Astrocyte of the cerebellum (primary cell): ENCODE measurements at regions not wholly inside any gene's neighbourhood (a gene's known extent, or its start where the extent isn't known, plus 50 kb on each side); places are given as distances from the start of the nearest gene placed in this dataset.
"Not testable (repeated sequence)": the region's sequence is repeated elsewhere in the genome, so short reads cannot be mapped to it uniquely, and the experiment has no call there.

ENCODE experiments used
- DNase-seq: peaks from one replicate; pipeline ENCODE4 v3.0.0-alpha.2; 2011; ENCODE audit warnings: low read depth
- H3K4me3 ChIP-seq: 2 replicates; pipeline ENCODE4 v1.5.1; 2011; ENCODE audit warnings: mild to moderate bottlenecking, low read depth, low read length, moderate library complexity
- in situ Hi-C: cut with HindIII; loops from 2 replicates; pipeline ENCODE4 v1.10.0; 2017; ENCODE audit warnings: low sequenced_read_pairs
- TF ChIP-seq, protein P1 (sequence below): IDR thresholded peaks from 2 replicates; pipeline ENCODE4 v1.5.1; 2012; ENCODE audit warnings: low read length, low read depth, moderate library complexity, mild to moderate bottlenecking; ENCODE audit errors: missing control alignments

DNA sequence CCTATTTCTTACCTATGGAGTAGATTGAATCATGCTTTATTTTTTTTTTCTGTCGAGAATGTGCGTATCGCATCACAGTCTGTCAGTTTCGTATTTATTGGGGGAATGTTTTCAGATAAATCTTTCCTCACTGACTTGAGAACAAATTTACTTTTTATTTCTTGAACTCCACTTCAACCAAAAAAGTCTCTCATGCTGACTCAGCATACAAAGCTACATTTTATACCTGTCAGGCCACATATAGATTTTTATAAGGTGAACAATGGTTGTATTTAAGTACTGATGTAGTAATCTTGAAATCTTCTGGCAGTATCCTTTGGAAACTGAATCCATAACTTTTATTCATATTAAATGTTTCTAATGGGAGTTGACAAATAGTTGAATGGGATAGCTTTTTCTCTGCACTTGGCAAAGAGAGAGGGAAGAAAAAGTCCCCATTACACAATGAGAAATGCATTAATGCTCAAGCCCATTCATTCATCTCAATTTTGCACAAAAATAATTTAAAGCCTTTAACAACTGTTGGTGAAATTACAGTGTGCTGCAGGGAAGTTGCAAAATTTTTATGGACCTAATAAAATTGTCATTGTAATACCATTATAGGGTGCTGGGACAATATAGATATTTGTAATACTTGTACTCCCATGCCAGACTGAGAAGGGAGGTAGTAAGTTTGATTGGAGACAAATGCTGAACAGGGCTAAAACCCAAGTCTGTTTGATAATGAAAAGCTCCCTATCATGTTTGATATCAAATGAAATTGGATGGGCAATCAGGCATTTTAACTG, 367.6 kb downstream of the HLX start:
- H3K4me3 ChIP-seq, result no peak overlapping the region
- in situ Hi-C loops, result no loop called here

DNA sequence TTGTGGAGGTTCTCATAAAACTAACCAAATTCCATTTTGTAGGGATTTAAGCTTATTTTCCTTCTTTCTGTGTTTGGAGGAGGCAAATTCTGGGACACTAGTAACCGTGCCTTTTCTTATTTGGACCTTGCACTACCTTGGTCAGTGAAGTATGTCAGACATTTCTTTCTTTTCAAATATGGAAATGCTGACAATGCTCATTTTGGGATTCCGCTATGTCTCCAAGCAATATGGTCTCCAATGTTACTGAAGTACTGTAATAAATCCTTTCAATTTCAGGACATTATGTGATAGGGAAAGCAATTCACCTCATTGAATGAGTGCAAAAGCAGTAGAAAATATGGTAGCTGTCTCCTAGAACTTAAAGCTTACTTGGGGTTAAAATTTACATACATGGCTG, 372.3 kb downstream of the HLX start:
- in situ Hi-C loops, result no loop called here
- no peak overlapping the region for H3K4me3 ChIP-seq
- no peak for DNase-seq
- TF ChIP-seq, protein P1, sequence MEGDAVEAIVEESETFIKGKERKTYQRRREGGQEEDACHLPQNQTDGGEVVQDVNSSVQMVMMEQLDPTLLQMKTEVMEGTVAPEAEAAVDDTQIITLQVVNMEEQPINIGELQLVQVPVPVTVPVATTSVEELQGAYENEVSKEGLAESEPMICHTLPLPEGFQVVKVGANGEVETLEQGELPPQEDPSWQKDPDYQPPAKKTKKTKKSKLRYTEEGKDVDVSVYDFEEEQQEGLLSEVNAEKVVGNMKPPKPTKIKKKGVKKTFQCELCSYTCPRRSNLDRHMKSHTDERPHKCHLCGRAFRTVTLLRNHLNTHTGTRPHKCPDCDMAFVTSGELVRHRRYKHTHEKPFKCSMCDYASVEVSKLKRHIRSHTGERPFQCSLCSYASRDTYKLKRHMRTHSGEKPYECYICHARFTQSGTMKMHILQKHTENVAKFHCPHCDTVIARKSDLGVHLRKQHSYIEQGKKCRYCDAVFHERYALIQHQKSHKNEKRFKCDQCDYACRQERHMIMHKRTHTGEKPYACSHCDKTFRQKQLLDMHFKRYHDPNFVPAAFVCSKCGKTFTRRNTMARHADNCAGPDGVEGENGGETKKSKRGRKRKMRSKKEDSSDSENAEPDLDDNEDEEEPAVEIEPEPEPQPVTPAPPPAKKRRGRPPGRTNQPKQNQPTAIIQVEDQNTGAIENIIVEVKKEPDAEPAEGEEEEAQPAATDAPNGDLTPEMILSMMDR, result no peak

More for the DNA sequence above, 367.6 kb downstream of the HLX start:
- TF ChIP-seq, protein P1, result no peak
- no peak for DNase-seq

DNA sequence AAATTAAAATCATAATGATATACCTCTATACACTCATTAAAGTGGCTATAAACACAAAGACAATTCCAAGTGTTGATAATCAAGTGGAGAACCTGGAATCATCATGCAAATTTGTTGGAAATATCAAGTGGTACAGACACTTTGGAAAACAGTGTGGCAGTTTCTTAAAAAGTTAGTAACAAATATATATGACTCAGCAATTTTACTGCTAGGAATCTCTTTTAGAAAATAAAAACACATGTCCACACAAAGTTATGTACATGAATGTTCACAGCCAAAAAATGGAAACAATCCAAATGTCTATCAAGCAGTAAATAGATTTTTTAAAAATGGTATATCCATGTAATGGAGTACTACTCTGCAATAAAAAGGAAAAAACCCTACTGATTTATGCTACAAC, 375.6 kb downstream of the HLX start:
- TF ChIP-seq, protein P1, result no peak
- H3K4me3 ChIP-seq, result no peak overlapping the region
- no peak for DNase-seq
- in situ Hi-C loops, result no loop called here

DNA sequence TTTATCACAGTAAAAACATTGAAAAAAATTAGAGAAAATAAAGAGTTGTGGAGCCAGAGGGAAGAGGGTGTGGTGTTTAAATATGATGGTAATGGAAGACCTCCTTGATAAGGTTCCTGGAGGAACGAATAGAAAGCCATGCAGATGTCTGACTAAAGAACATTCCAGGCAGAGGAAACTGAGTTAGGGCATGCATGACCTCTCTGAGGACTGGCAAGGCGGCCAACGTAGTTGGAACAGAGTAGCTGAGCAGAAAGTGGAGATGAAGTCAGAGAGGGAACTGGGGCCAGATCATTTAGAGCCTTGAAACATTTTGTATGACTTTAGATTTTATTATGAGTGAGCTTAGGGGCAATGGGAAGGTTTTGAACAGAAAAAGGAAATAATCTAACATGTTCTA, 377.5 kb downstream of the HLX start:
- in situ Hi-C loops, result no loop called here
- TF ChIP-seq, protein P1, result no peak
- no peak for DNase-seq
- no peak overlapping the region for H3K4me3 ChIP-seq

DNA sequence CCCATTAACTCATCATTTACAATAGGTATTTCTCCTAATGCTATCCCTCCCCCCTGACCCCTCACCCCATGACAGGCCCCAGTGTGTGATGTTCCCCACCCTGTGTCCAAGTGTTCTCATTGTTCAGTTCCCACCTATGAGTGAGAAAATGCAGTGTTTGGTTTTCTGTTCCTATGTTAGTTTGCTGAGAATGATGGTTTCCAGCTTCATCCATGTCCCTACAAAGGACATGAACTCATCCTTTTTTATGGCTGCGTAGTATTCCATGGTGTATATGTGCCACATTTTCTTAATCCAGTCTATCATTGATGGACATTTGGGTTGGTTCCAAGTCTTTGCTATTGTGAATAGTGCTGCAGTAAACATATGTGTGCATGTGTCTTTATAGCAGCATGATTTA, 378.3 kb downstream of the HLX start:
- H3K4me3 ChIP-seq, in situ Hi-C loops, DNase-seq: not testable (repeated sequence)

DNA sequence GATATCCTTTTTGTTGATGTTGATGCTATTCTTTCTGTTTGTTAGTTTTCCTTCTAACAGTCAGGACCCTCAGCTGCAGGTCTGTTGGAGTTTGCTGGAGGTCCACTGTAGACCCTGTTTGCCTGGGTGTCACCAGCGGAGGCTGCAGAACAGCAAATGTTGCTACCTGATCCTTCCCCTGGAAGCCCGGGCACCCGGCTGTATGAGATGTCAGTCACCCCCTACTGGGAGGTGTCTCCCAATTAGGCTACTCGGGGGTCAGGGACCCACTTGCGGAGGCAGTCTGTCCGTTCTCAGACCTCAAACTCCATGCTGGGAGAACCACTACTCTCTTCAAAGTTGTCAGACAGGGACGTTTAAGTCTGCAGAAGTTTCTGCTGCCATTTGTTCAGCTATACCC, 383.4 kb downstream of the HLX start:
- H3K4me3 ChIP-seq, in situ Hi-C loops, DNase-seq: not testable (repeated sequence)

DNA sequence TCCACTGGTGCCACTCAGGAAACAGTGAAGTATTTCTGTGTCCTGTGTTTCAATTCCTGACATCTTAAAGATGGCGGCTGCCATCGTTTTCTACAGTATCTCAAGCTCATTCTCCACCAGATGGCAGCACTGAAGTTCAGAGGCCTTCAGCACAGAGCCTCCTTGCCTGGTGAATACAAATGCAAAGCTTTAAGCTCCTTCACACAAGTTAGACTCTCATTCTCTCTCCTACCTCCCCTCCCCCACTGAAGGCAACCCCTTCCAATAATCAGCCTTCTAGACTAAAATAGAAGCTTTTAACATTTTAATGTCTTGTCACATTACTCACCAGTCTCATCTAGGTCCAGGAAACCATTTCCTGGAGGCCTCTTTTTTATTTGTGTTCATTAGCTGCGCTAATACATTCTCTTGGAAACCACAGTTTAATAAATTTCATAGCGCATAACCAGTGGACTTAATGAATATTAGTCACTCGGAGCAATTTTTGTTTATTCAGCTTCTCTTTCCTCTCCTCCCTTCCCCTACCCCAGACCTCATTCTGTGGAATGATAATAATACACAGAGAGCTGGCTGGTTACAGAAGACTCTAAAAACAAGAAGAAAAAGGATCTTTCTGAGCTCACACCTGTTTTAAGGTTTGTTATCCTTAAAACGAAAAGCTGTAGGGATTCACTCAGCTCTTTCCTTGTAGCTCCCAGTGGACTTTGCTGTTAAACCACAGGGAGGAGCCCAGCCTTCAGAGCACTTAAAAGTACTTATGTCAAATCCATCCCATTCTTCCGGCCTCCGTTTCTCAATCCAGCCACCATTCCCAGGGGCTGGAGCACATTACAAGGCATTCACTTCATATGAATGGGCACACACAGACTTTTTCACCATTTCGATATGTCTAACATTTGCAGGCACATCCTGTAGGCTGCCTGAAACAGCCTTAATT, 384.9 kb downstream of the HLX start:
- TF ChIP-seq, protein P1, result peak; percentile 70
- DNase-seq, result peak; percentile 84
- in situ Hi-C loops, result no loop called here
- no peak overlapping the region for H3K4me3 ChIP-seq
